A673 (cell line): ENCODE measurements at regions not wholly inside any gene's neighbourhood (a gene's known extent, or its start where the extent isn't known, plus 50 kb on each side); places are given as distances from the start of the nearest gene placed in this dataset.

Source experiments
- BruUV-seq: library from RNA; stranded (reverse); fragments of 400-500 nt; replicated peaks from 2 replicates; lab custom pipeline; 2021; lab: Mats Ljungman, UMichigan
- CTCF ChIA-PET: fragments of 300-600 bp; sonication (Branson Sonifier 250); formaldehyde crosslinking; loops from one replicate; lab custom pipeline; 2022; ENCODE audit warnings: antibody characterized with exemption; lab: Charles Lee
- POLR2A ChIA-PET: fragments of 300-600 bp; sonication (Branson Sonifier 250); formaldehyde crosslinking; loops from one replicate; lab custom pipeline; 2022; ENCODE audit warnings: antibody characterized with exemption; ENCODE audit not compliant: low non-redundant PET; lab: Charles Lee
- DNase-seq: peaks from one replicate; pipeline ENCODE4 v3.0.0-alpha.2; 2015; ENCODE audit warnings: low spot score
- H3K27ac ChIP-seq: fragments of 200-600 bp; sonication (generic); 2 replicates; pipeline ENCODE4 v1.5.1; 2016; ENCODE audit warnings: mixed run types, low read depth, mild to moderate bottlenecking, mixed read lengths, antibody characterized with exemption, low read length; ENCODE audit not compliant: poor library complexity, severe bottlenecking
- H3K27me3 ChIP-seq: fragments of 200-600 bp; sonication (generic); replicated peaks from 2 replicates; pipeline ENCODE4 v1.6.1; 2017; ENCODE audit warnings: mixed run types, low read depth, mild to moderate bottlenecking, mixed read lengths, antibody characterized with exemption, low read length; ENCODE audit not compliant: insufficient read depth, poor library complexity
- H3K36me3 ChIP-seq: fragments of 200-600 bp; sonication (generic); 2 replicates; pipeline ENCODE4 v1.6.1; 2016; ENCODE audit warnings: mixed run types, mild to moderate bottlenecking, mixed read lengths, antibody characterized with exemption, low read length; ENCODE audit not compliant: insufficient read depth, poor library complexity, severe bottlenecking
- H3K4me1 ChIP-seq: fragments of 200-600 bp; sonication (generic); 2 replicates; pipeline ENCODE4 v1.6.1; 2017; ENCODE audit warnings: mixed run types, mild to moderate bottlenecking, mixed read lengths, antibody characterized with exemption, low read length; ENCODE audit not compliant: insufficient read depth, poor library complexity, severe bottlenecking
- H3K4me3 ChIP-seq: fragments of 200-600 bp; sonication (generic); 2 replicates; pipeline ENCODE4 v1.5.1; 2016; ENCODE audit warnings: low read depth, mixed run types, mild to moderate bottlenecking, mixed read lengths, low read length; ENCODE audit not compliant: poor library complexity, severe bottlenecking
- H3K9me3 ChIP-seq: fragments of 200-600 bp; sonication (generic); 2 replicates; pipeline ENCODE4 v1.6.1; 2016; ENCODE audit warnings: mixed run types, low read depth, mild to moderate bottlenecking, mixed read lengths, antibody characterized with exemption, low read length; ENCODE audit not compliant: poor library complexity, severe bottlenecking
- EZH2 ChIP-seq: fragments of 200-600 bp; sonication (generic); IDR thresholded peaks from 2 replicates; pipeline ENCODE4 v1.6.1; 2017; ENCODE audit warnings: borderline replicate concordance, low read depth, mild to moderate bottlenecking, mixed read lengths, antibody characterized with exemption, low read length; ENCODE audit not compliant: poor library complexity, severe bottlenecking
- intact Hi-C: fragments of 100-400 bp; cut with micrococcal nuclease; formaldehyde crosslinking; loops from one replicate; pipeline ENCODE4 v1.10.0; 2022; ENCODE audit not compliant: unreplicated experiment
- TF ChIP-seq, protein P1 (sequence below): fragments of 300-800, 200-600 bp; sonication (generic); conservative IDR thresholded peaks from 2 replicates; pipeline ENCODE4 v1.5.1; 2017; ENCODE audit warnings: low read depth, mild to moderate bottlenecking, antibody characterized with exemption, low read length, moderate library complexity, mixed read lengths

DNA sequence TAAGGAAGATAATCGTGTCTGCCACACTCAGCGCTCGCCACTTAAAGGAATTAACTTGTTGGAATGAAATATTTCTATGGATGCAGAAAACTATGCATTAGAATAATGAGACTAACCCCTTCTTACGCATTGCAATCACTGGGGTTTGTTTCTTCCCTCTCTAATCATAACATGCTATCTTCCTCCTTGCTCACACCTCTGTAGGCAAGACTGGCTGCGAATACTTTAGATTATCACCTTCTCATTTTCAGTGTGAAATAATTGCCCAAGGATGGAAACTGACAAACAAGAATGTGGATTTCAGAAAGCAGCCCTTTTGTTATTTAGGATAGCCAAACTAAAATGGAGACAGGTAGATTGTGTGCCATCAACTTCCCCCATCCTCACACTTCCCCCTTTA, 349.4 kb downstream of the MID1IP1 start:
- Histone ChIP-seq H3K27ac (no peak overlapping the region), H3K4me1 (no peaks in the 10 kb centered on the region), H3K9me3 (no peaks in the 10 kb centered on the region), H3K36me3 (no peaks in the 10 kb centered on the region), H3K27me3 (no peaks in the 10 kb centered on the region), H3K4me3 (no peak overlapping the region)
- no peak for DNase-seq
- ChIA-PET CTCF (interaction anchor here (0.7 kb wide), 1 partner anchor 382 kb away, joined by 5 read pairs; no protein-coding TSS in a partner anchor), POLR2A (no interaction called here)
- TF ChIP-seq, protein P1, sequence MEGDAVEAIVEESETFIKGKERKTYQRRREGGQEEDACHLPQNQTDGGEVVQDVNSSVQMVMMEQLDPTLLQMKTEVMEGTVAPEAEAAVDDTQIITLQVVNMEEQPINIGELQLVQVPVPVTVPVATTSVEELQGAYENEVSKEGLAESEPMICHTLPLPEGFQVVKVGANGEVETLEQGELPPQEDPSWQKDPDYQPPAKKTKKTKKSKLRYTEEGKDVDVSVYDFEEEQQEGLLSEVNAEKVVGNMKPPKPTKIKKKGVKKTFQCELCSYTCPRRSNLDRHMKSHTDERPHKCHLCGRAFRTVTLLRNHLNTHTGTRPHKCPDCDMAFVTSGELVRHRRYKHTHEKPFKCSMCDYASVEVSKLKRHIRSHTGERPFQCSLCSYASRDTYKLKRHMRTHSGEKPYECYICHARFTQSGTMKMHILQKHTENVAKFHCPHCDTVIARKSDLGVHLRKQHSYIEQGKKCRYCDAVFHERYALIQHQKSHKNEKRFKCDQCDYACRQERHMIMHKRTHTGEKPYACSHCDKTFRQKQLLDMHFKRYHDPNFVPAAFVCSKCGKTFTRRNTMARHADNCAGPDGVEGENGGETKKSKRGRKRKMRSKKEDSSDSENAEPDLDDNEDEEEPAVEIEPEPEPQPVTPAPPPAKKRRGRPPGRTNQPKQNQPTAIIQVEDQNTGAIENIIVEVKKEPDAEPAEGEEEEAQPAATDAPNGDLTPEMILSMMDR: no peak
- no peak for TF ChIP-seq EZH2
- intact Hi-C loops: loop anchor here (5.0 kb wide), 2 partner anchors 398 to 488 kb away; no protein-coding TSS in a partner anchor
- no TSS peak for BruUV-seq

DNA sequence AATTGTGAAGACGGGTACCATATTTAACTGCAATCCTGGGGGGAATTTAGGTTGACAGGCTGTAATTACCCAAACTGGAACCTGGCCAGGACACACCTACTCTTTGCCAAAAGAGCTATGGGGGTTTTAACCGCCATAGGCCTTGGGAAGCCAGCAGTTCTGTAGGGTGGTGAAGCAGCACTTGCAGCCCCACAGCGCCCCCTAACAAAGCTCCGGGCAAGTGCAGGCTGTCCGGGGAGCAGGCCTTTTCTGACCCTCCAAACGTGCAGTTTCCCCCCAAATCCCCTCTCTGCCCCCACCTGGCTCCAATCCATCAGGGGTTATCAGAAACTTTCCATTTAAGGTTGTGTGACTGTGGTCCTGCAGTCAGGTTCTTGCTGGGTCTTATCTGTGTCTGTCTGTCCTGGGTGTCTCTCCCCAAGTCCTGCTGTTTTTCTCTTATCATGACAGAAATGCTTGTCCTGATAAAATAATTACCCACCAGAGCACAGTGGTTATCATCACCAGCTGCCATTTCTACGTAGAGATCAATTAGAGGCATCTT, 350.9 kb downstream of the MID1IP1 start:
- H3K9me3 ChIP-seq: no peaks in the 10 kb centered on the region
- no peaks in the 10 kb centered on the region for H3K36me3 ChIP-seq
- no peak overlapping the region for H3K4me3 ChIP-seq
- no TSS peak for BruUV-seq
- TF ChIP-seq, protein P1: peak; percentile 72
- TF ChIP-seq EZH2: no peak
- intact Hi-C loops: loop anchor here (5.0 kb wide), 2 partner anchors 400 to 490 kb away; no protein-coding TSS in a partner anchor
- no peak overlapping the region for H3K27ac ChIP-seq
- no peaks in the 10 kb centered on the region for H3K27me3 ChIP-seq
- POLR2A ChIA-PET: interaction anchor here (0.6 kb wide), 1 partner anchor 944 kb away, joined by 21 read pairs; no protein-coding TSS in a partner anchor
- CTCF ChIA-PET: interaction anchor here (0.6 kb wide), 1 partner anchor 224 kb away, joined by 3 read pairs; no protein-coding TSS in a partner anchor
- H3K4me1 ChIP-seq: no peaks in the 10 kb centered on the region
- peak; percentile 42 for DNase-seq

DNA sequence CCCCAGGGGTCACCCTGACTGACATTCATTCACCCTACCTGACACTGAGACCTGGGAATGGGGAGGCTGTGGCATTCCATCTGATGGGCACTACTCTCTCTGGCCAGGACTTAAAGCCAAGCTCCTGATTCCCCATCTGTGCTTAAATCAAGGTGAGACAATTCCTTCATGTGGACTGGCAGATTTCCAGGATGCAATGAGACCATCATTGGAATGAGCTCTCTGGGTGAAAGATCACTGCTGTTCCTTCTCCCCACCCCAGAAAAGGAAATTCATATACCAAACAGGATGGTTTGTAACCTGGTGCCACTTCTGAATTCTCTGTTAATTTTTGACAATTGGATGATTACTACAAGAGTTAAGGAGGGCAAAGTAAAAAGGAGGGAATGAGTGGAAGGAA, 354.8 kb downstream of the MID1IP1 start:
- POLR2A ChIA-PET: no interaction called here
- no peaks in the 10 kb centered on the region for H3K9me3 ChIP-seq
- TF ChIP-seq, protein P1: no peak
- no peak for TF ChIP-seq EZH2
- H3K36me3 ChIP-seq: no peaks in the 10 kb centered on the region
- BruUV-seq: no TSS peak
- no peak overlapping the region for H3K4me3 ChIP-seq
- H3K27me3 ChIP-seq: no peaks in the 10 kb centered on the region
- H3K27ac ChIP-seq: no peak overlapping the region
- CTCF ChIA-PET: no interaction called here
- intact Hi-C loops: no loop called here
- no peak for DNase-seq
- H3K4me1 ChIP-seq: no peaks in the 10 kb centered on the region
